D721Med (cell line): ENCODE measurements at regions not wholly inside any gene's neighbourhood (a gene's known extent, or its start where the extent isn't known, plus 50 kb on each side); places are given as distances from the start of the nearest gene placed in this dataset.

ENCODE experiments used
- DNase-seq: peaks from one replicate; pipeline ENCODE4 v3.0.0; 2011; ENCODE audit warnings: low spot score; ENCODE audit not compliant: insufficient read length
- FAIRE-seq: peaks from 2 replicates; lab custom pipeline; 2011; peaks lifted over from hg19 to GRCh38; lab: Jason Lieb, UNC
- TF ChIP-seq, protein P1 (sequence below): IDR thresholded peaks from 2 replicates; pipeline ENCODE4 v1.5.1; 2012; ENCODE audit warnings: mild to moderate bottlenecking, control low read depth; ENCODE audit not compliant: insufficient read depth; ENCODE audit errors: missing control alignments

DNA sequence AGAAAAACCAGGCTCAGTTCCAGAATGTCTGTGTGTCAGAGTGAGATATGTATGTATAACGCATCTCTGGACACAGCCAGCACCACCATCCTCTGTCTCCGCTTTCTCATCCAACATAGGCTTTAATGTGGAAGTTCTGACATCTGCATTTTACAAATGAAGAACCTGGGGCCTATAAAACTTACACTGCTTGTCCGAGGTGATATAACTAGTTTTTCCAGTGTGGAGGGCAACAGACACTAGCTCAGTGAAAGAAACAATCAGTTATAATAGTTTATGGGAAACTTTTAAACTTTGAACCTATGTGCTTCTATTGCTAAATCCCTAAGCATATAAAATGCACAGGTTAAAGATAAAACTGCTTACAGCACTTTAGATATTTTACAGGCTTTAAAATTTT is 208.7 kb downstream of the CRPPA start:
- DNase-seq: no peak
- TF ChIP-seq, protein P1, sequence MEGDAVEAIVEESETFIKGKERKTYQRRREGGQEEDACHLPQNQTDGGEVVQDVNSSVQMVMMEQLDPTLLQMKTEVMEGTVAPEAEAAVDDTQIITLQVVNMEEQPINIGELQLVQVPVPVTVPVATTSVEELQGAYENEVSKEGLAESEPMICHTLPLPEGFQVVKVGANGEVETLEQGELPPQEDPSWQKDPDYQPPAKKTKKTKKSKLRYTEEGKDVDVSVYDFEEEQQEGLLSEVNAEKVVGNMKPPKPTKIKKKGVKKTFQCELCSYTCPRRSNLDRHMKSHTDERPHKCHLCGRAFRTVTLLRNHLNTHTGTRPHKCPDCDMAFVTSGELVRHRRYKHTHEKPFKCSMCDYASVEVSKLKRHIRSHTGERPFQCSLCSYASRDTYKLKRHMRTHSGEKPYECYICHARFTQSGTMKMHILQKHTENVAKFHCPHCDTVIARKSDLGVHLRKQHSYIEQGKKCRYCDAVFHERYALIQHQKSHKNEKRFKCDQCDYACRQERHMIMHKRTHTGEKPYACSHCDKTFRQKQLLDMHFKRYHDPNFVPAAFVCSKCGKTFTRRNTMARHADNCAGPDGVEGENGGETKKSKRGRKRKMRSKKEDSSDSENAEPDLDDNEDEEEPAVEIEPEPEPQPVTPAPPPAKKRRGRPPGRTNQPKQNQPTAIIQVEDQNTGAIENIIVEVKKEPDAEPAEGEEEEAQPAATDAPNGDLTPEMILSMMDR: no peak
- FAIRE-seq: no peak

DNA sequence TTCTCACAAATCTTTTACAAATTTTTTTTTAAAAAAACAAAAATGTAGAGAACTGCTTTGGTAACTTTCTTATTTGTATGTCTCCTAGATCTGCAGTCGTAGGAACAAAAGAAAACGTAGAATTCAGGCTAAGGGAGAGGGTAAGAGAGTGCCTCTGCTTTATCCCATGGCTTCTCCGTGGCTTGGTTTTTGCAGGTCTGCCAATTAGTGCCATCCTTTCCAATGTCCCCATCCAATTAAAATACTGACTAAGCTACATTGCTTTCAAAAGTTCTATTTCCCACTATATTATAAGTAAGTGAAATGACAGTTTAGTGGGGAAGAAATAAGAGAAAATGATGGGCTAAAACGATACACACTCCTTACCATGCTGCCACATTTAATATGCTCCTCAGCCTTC is 209.3 kb downstream of the CRPPA start:
- TF ChIP-seq, protein P1: no peak
- FAIRE-seq: no peak
- no peak for DNase-seq

DNA sequence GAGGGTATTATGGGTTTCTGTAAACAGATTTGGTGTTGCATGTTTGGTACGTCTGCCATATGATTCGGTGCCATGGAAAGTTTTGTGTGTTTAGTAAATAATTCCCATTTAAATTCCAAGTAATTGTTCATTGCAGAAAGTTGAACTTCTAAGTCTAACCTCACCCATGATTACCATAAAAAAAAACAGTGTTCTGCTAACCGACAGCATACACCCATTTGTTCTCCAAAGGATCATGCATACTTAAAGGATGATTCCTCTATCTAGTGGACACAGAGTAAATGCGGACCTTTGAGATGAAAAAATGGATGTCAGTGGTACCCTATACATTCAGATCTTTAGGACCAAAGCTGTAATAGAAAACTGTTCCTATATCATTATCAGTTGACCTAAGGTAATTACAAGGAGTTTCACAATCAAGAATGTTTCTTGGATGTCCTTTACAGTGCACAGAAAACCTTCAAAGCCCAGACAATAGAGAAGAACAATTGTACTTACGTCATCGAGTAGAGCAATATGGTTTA is 209.9 kb downstream of the CRPPA start:
- FAIRE-seq: no peak
- DNase-seq: no peak
- TF ChIP-seq, protein P1: no peak

DNA sequence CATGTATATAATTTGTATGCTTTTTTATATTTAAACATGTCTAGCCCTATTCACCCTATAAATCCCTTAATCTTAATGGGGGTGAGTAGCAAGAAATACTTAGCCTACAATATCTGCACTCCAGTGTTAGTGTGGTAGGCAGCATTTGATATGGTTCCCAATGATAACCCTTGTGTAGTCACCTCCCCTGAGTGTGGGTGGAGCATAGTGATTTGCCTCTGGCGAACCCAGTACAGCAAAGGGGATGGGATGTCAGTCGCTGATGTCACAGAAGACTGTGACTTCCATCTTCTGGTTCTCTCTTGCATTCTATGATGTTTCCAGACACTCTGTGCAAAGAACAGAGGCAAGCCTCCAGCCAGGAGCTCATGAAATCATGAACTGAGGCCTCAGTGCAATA is 211.2 kb downstream of the CRPPA start:
- TF ChIP-seq, protein P1: no peak
- FAIRE-seq (no peak), DNase-seq (no peak)

DNA sequence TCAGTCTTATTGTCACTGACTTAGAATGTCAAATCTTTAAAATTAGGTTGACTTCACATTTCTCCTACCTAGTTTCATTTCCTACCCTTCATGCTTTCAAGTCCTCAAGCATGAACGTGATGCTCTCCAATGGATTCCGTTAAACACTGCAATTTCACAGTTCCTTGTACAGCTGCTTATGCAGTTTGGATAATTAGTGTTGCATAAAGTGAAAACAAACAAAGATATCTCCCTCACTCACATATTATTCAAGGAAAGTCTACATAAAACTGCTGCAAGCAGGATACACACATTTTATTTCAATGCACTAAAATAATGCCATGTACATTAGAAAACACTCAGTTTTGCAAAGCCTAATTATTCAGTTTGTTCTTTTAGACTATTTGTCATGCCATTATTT is 214.0 kb downstream of the CRPPA start:
- TF ChIP-seq, protein P1: no peak
- no peak for FAIRE-seq
- DNase-seq: no peak

DNA sequence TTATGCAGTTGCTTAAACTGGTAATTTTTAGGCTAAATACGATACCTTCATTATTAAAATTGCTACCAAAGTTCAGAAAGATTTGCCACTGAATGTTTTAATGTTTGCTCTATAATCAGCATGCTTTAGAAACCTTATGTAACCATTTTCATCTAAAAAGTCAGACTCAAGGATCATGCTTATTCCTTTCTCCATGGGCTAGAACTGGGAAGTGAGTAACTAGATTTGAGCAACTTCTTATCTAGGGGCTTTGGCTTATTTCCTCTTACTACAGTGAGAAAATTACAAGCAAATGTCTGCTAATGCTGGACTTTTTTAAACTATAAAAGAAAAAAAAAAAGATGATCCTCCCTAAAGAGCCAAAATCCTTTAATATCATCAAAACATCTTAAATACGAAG is 215.9 kb downstream of the CRPPA start:
- TF ChIP-seq, protein P1: no peak
- FAIRE-seq (no peak), DNase-seq (no peak)

DNA sequence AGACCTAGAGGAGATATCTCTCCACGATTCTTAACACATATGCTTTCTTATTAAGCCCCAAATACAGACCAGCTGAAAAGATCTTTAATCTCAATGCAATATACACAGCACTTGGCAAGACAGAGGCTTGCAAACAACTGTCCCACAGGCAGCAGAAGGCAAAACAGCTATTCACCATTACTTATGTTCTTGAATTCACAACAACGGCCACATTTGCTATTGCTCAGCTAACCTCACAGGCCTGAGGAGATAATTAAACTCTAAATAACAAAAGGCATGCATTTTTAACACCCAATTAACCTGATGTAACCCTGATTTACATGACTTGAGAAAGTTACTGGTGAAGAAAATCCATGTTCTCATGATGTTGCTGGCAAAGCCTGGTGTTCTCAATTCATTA is 216.4 kb downstream of the CRPPA start:
- FAIRE-seq: peak; percentile 48
- no peak for DNase-seq
- TF ChIP-seq, protein P1: no peak
